SW 1271 (cell line): ENCODE measurements at regions not wholly inside any gene's neighbourhood (a gene's known extent, or its start where the extent isn't known, plus 50 kb on each side); places are given as distances from the start of the nearest gene placed in this dataset.

Experiments
- DNase-seq, 2 experiments: peaks; one replicate each; lab custom pipeline; 2025; lab: John Stamatoyannopoulos, UW

GRCh38 chr2:64369706-64370105 is 84.3 kb upstream of the LGALSL start:
- DNase-seq = no peak

- no peak for DNase-seq
Measured at GRCh38 chr2:64371727-64372126, 82.2 kb upstream of the LGALSL start.

- DNase-seq = no peak
Measured at GRCh38 chr2:64374686-64375085, 79.3 kb upstream of the LGALSL start.

GRCh38 chr2:64376926-64377325 is 77.0 kb upstream of the LGALSL start:
- DNase-seq = no peak

- DNase-seq = no peak
Measured at GRCh38 chr2:64379186-64379585, 74.8 kb upstream of the LGALSL start.

GRCh38 chr2:64380853-64381527 is 73.0 kb upstream of the LGALSL start:
- DNase-seq = no peak

GRCh38 chr2:64383016-64383591 is 70.9 kb upstream of the LGALSL start:
- DNase-seq = no peak

- no peak for DNase-seq
Measured at GRCh38 chr2:64383881-64384280, 70.1 kb upstream of the LGALSL start.

- no peak for DNase-seq
Measured at GRCh38 chr2:64386676-64387075, 67.3 kb upstream of the LGALSL start.

- DNase-seq = no peak
Measured at GRCh38 chr2:64390586-64390985, 63.4 kb upstream of the LGALSL start.

GRCh38 chr2:64391424-64391823 is 62.5 kb upstream of the LGALSL start:
- DNase-seq = no peak

GRCh38 chr2:64391940-64392339 is 62.0 kb upstream of the LGALSL start:
- DNase-seq = no peak

- no peak for DNase-seq
Measured at GRCh38 chr2:64392529-64392928, 61.4 kb upstream of the LGALSL start.

- no peak for DNase-seq
Measured at GRCh38 chr2:64393383-64394010, 60.5 kb upstream of the LGALSL start.

GRCh38 chr2:64394153-64394552 is 59.8 kb upstream of the LGALSL start:
- DNase-seq = no peak

- DNase-seq = no peak
Measured at GRCh38 chr2:64396001-64396400, 58.0 kb upstream of the LGALSL start.

GRCh38 chr2:64396551-64396950 is 57.4 kb upstream of the LGALSL start:
- DNase-seq = no peak

GRCh38 chr2:64398516-64399129 is 55.3 kb upstream of the LGALSL start:
- no peak for DNase-seq

GRCh38 chr2:64399521-64399920 is 54.4 kb upstream of the LGALSL start:
- DNase-seq = no peak

- no peak for DNase-seq
Measured at GRCh38 chr2:64400105-64400728, 53.7 kb upstream of the LGALSL start.

- DNase-seq = no peak
Measured at GRCh38 chr2:64400733-64401528, 53.0 kb upstream of the LGALSL start.

GRCh38 chr2:64401529-64401880 is 52.5 kb upstream of the LGALSL start:
- DNase-seq = no peak
